Testis (tissue), 2 donors: ENCODE measurements at regions not wholly inside any gene's neighbourhood (a gene's known extent, or its start where the extent isn't known, plus 50 kb on each side); places are given as distances from the start of the nearest gene placed in this dataset.

Experiments used
- DNase-seq: peaks from one replicate; pipeline ENCODE4 v3.0.0-alpha.2; 2019
- H3K27ac ChIP-seq, 2 donors: fragments of 200-600 bp; sonication (generic); one replicate each; pipeline ENCODE4 v1.5.1; 2019
- H3K27me3 ChIP-seq: fragments of 200-600 bp; sonication (generic); one replicate; pipeline ENCODE4 v1.5.1; 2019
- H3K36me3 ChIP-seq: fragments of 200-600 bp; sonication (generic); one replicate; pipeline ENCODE4 v1.5.1; 2017; ENCODE audit warnings: low read depth; ENCODE audit errors: missing control alignments
- H3K4me1 ChIP-seq: fragments of 200-600 bp; sonication (generic); one replicate; pipeline ENCODE4 v1.5.1; 2019
- H3K4me3 ChIP-seq, 2 donors: fragments of 200-600 bp; sonication (generic); one replicate each; pipeline ENCODE4 v1.5.1; 2017 to 2019
- H3K9me3 ChIP-seq: fragments of 200-600 bp; sonication (generic); one replicate; pipeline ENCODE4 v1.5.1; 2017
- POLR2A ChIP-seq: fragments of 450-650 bp; IDR thresholded peaks from one replicate; pipeline ENCODE4 v1.6.1; 2017; ENCODE audit warnings: antibody characterized with exemption, mild to moderate bottlenecking, moderate library complexity
- WGBS, 2 donors: methylation state at CpG; one replicate each; pipeline ENCODE4 v1.1.5; 2018; 5-methylcytosine and 5-hydroxymethylcytosine counted together
- intact Hi-C: fragments of 100-400 bp; cut with DNase I; formaldehyde crosslinking; loops from one replicate; pipeline ENCODE4 v1.15.1; 2023; ENCODE audit warnings: low total_unique reads
- TF ChIP-seq, protein P1 (sequence below), 3 experiments: fragments of 450-650 bp in 2 of 3; fragments of 200-600 bp in 1 of 3; sonication (generic) in 1 of 3; IDR thresholded peaks; one replicate each; pipeline ENCODE4 v1.5.1; 2016 to 2019; ENCODE audit warnings: antibody characterized with exemption in 3 of 3, mild to moderate bottlenecking in 2 of 3, moderate library complexity in 1 of 3

DNA sequence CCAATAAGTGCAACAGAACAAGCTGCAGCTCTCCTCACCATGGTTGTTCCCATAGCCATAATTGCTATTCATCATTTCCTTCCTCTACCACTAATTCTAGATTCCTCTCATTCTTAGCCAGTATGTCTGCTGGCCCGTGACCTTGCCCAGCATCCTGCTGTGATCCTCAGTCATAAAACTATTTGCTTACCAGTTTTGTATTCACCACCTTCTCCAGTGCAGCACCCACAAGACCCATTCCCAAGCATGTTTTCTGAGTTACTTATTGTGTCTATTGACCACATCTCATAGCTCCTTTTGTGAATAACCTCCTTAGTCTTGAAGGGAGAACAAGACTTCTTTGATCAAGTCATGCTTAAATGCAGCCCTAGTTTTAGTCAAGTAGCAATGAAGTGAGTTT lies 488.0 kb upstream of the CTNND2 start:
- 76 to 78% methylated on average over 1 of the region's 1 CpG for WGBS, 2 donors
- no peak for TF ChIP-seq POLR2A
- TF ChIP-seq, protein P1, sequence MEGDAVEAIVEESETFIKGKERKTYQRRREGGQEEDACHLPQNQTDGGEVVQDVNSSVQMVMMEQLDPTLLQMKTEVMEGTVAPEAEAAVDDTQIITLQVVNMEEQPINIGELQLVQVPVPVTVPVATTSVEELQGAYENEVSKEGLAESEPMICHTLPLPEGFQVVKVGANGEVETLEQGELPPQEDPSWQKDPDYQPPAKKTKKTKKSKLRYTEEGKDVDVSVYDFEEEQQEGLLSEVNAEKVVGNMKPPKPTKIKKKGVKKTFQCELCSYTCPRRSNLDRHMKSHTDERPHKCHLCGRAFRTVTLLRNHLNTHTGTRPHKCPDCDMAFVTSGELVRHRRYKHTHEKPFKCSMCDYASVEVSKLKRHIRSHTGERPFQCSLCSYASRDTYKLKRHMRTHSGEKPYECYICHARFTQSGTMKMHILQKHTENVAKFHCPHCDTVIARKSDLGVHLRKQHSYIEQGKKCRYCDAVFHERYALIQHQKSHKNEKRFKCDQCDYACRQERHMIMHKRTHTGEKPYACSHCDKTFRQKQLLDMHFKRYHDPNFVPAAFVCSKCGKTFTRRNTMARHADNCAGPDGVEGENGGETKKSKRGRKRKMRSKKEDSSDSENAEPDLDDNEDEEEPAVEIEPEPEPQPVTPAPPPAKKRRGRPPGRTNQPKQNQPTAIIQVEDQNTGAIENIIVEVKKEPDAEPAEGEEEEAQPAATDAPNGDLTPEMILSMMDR (IDR thresholded peaks at IDR 0.05): no peak
- H3K36me3 ChIP-seq: no peaks in the 10 kb centered on the region

DNA sequence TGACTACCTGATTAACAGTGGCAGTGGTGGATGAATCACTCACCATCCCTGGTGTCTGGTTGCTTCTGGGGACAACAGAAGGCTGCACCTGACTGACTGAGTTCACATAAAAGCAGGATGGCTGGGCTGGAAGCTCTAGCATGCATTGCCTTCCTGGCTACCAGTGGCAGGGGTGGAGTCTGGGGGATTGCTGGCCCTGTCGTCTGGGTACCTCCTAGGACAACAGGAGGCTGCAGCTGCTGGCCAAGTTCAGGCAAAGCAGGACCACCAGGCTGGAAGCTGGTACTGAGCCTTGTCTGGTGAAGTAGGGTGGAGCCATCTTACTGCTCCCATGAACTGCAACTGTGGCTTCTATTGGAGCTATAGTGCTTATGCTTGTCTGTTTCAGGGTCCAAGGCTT lies 480.8 kb upstream of the CTNND2 start:
- no peaks in the 10 kb centered on the region for H3K4me1 ChIP-seq
- intact Hi-C loops: no loop called here
- no peak overlapping the region for H3K4me3 ChIP-seq
- TF ChIP-seq POLR2A: no peak
- TF ChIP-seq, protein P1 (IDR thresholded peaks at IDR 0.05): no peak
- no peak overlapping the region for H3K27ac ChIP-seq
- 60 to 67% methylated on average over 1 of the region's 1 CpG for WGBS, 2 donors
- no peaks in the 10 kb centered on the region for H3K36me3 ChIP-seq
- H3K27me3 ChIP-seq: no peaks in the 10 kb centered on the region
- no peak for DNase-seq
- H3K9me3 ChIP-seq: no peaks in the 10 kb centered on the region

More for the DNA sequence above, 488.0 kb upstream of the CTNND2 start:
- Histone ChIP-seq H3K27ac (no peak overlapping the region), H3K4me1 (no peaks in the 10 kb centered on the region), H3K4me3 (no peak overlapping the region), H3K27me3 (no peaks in the 10 kb centered on the region), H3K9me3 (no peaks in the 10 kb centered on the region)
- no peak for DNase-seq
- intact Hi-C loops: no loop called here

- H3K27ac ChIP-seq: no peak overlapping the region
- intact Hi-C loops: no loop called here
- TF ChIP-seq, protein P1 (IDR thresholded peaks at IDR 0.05): no peak
- TF ChIP-seq POLR2A: no peak
- no peaks in the 10 kb centered on the region for H3K27me3 ChIP-seq
- H3K9me3 ChIP-seq: no peaks in the 10 kb centered on the region
- no peak overlapping the region for H3K4me3 ChIP-seq
- H3K4me1 ChIP-seq: no peaks in the 10 kb centered on the region
- WGBS, 2 donors: 77 to 79% methylated on average over 5 of the region's 5 CpGs
- no peaks in the 10 kb centered on the region for H3K36me3 ChIP-seq
- DNase-seq: no peak
Observed at GRCh38 chr5:12384005-12384404, 479.8 kb upstream of the CTNND2 start.

- no peaks in the 10 kb centered on the region for H3K9me3 ChIP-seq
- no peak for DNase-seq
- no peak overlapping the region for H3K4me3 ChIP-seq
- 88 to 93% methylated on average over 4 of the region's 4 CpGs for WGBS, 2 donors
- no peaks in the 10 kb centered on the region for H3K27me3 ChIP-seq
- TF ChIP-seq, protein P1 (IDR thresholded peaks at IDR 0.05): no peak
- TF ChIP-seq POLR2A: no peak
- H3K4me1 ChIP-seq: no peaks in the 10 kb centered on the region
- H3K36me3 ChIP-seq: no peaks in the 10 kb centered on the region
- no peak overlapping the region for H3K27ac ChIP-seq
- intact Hi-C loops: no loop called here
Observed at GRCh38 chr5:12367973-12368372, 463.7 kb upstream of the CTNND2 start.

- H3K4me1 ChIP-seq: no peaks in the 10 kb centered on the region
- TF ChIP-seq, protein P1 (IDR thresholded peaks at IDR 0.05): no peak
- no peak for TF ChIP-seq POLR2A
- H3K9me3 ChIP-seq: no peaks in the 10 kb centered on the region
- H3K27me3 ChIP-seq: no peaks in the 10 kb centered on the region
- WGBS, 2 donors: 83 to 93% methylated on average over 1 of the region's 1 CpG
- H3K4me3 ChIP-seq: no peak overlapping the region
- no peaks in the 10 kb centered on the region for H3K36me3 ChIP-seq
- no peak for DNase-seq
- intact Hi-C loops: no loop called here
- no peak overlapping the region for H3K27ac ChIP-seq
Observed at GRCh38 chr5:12360218-12360617, 456.0 kb upstream of the CTNND2 start.
